Brain microvascular endothelial cell (primary cell): ENCODE measurements at regions not wholly inside any gene's neighbourhood (a gene's known extent, or its start where the extent isn't known, plus 50 kb on each side); places are given as distances from the start of the nearest gene placed in this dataset.

Experiments
- DNase-seq: peaks from one replicate; pipeline ENCODE4 v3.0.0-alpha.2; 2020
- H3K27ac ChIP-seq: fragments of 250-450 bp; sonication (Bioruptor Pico); 2 replicates; pipeline ENCODE4 v1.5.1; 2020; ENCODE audit warnings: mild to moderate bottlenecking, moderate library complexity
- H3K27me3 ChIP-seq: fragments of 250-450 bp; sonication (Bioruptor Pico); replicated peaks from 2 replicates; pipeline ENCODE4 v1.5.1; 2020; ENCODE audit warnings: mild to moderate bottlenecking
- H3K36me3 ChIP-seq: fragments of 250-450 bp; sonication (Bioruptor Pico); replicated peaks from 2 replicates; pipeline ENCODE4 v1.5.1; 2020; ENCODE audit warnings: mild to moderate bottlenecking
- H3K4me3 ChIP-seq: 2 replicates; pipeline ENCODE4 v1.5.1; 2011; ENCODE audit warnings: low read depth, mild to moderate bottlenecking, control low read depth, low read length, moderate library complexity
- CTCF ChIP-seq: IDR thresholded peaks from 2 replicates; pipeline ENCODE4 v1.5.1; 2011; ENCODE audit warnings: low read depth, mild to moderate bottlenecking, moderate library complexity, low read length, control low read depth, inconsistent platforms; ENCODE audit errors: missing control alignments
- in situ Hi-C: cut with HindIII; loops from 2 replicates; pipeline ENCODE4 v1.10.0; 2017; ENCODE audit warnings: low sequenced_read_pairs, low pct_ligation_motif_present

GRCh38 chr6:148681666-148682065 is 65.2 kb upstream of the UST start:
- no peak overlapping the region for H3K27ac ChIP-seq
- in situ Hi-C loops: no loop called here
- no peaks in the 10 kb centered on the region for H3K27me3 ChIP-seq
- H3K36me3 ChIP-seq: no peaks in the 10 kb centered on the region
- no peak for TF ChIP-seq CTCF
- DNase-seq: no peak
- H3K4me3 ChIP-seq: no peak overlapping the region

GRCh38 chr6:148682252-148682651 is 64.6 kb upstream of the UST start:
- TF ChIP-seq CTCF: no peak
- Histone ChIP-seq H3K4me3 (no peak overlapping the region), H3K36me3 (no peaks in the 10 kb centered on the region), H3K27ac (no peak overlapping the region), H3K27me3 (no peaks in the 10 kb centered on the region)
- no peak for DNase-seq
- in situ Hi-C loops: no loop called here

- Histone ChIP-seq H3K36me3 (no peaks in the 10 kb centered on the region), H3K27ac (no peak overlapping the region), H3K4me3 (no peak overlapping the region), H3K27me3 (no peaks in the 10 kb centered on the region)
- in situ Hi-C loops: no loop called here
- DNase-seq: no peak
- TF ChIP-seq CTCF: no peak
Observed at GRCh38 chr6:148682990-148683389, 63.8 kb upstream of the UST start.

- H3K4me3 ChIP-seq: no peak overlapping the region
- TF ChIP-seq CTCF: no peak
- in situ Hi-C loops: no loop called here
Observed at GRCh38 chr6:148689168-148689567, 57.7 kb upstream of the UST start.

GRCh38 chr6:148693882-148694484 is 52.8 kb upstream of the UST start:
- Histone ChIP-seq H3K27ac (no peak overlapping the region), H3K36me3 (no peaks in the 10 kb centered on the region), H3K27me3 (no peaks in the 10 kb centered on the region), H3K4me3 (no peak overlapping the region)
- in situ Hi-C loops: no loop called here
- TF ChIP-seq CTCF: no peak
- no peak for DNase-seq

More at GRCh38 chr6:148689168-148689567, 57.7 kb upstream of the UST start:
- H3K27me3 ChIP-seq: no peaks in the 10 kb centered on the region
- no peak for DNase-seq
- no peaks in the 10 kb centered on the region for H3K36me3 ChIP-seq
- H3K27ac ChIP-seq: no peak overlapping the region
